Retina (tissue), 1 donor: ENCODE measurements at regions not wholly inside any gene's neighbourhood (a gene's known extent, or its start where the extent isn't known, plus 50 kb on each side); places are given as distances from the start of the nearest gene placed in this dataset.

Experiments
- DNase-seq: peaks from one replicate; pipeline ENCODE4 v3.0.0-alpha.2; 2016

DNA sequence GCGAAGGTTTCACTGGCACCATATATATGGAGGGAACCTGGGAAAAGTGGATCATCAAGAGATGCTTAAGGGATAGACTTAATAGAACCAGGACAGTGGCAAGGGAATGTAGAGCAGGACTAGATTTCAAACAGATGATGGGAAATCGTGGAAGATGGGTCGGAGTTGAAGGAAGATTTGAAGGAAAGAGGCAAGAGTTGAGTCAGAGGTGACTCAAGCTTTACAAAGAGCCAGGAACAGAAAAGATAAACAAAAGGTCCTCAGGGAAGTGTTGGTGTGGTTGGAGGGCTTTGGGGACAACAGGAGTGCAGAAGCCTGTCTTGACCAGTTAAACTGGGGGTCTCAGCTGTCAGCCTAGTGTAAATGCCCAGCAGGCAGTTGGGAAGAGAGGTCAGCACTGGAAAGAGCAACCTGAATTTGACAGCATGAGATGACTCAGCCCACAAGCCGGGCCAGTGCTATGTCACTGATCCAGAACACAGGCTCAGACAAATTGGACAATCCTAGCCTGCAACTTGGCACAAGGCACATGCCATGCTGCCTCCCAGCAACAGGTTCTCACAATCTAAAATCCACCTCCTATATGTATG, 230.5 kb downstream of the IDS start:
- DNase-seq: no peak

DNA sequence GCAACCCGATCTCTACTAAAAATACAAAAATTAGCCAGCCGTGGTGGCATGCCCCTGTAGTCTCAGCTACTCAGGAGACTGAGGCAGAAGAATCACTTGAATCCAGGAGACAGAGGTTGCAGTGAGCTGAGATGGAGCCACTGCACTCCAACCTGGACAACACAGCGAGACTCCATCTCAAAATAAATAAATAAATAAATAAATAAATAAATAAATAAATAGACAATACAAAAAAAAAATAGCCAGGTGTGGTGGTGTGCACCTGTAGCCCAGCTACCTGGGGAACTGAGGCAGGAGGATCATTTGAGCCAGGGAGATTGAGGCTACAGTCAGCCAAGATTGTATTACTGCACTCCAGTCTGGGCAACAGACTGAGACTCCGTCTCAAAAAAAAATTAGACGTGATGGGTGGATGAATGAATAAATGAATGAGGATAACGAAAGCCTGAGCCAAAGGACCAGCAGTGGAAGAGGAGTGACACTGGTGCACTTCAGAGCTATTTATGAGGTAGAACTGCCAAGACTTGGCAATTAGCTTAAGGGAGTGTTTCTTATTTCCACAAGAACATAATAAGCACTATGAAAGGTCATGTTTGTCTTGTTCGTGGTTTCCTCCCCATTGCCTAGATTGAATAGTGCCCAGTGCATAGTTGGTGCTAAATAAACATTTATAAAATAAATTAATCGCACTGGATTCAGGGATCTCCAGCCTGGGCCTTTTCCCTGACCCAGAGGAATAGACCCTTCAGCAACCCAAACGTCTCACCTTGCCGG, 232.2 kb downstream of the IDS start:
- DNase-seq: no peak

DNA sequence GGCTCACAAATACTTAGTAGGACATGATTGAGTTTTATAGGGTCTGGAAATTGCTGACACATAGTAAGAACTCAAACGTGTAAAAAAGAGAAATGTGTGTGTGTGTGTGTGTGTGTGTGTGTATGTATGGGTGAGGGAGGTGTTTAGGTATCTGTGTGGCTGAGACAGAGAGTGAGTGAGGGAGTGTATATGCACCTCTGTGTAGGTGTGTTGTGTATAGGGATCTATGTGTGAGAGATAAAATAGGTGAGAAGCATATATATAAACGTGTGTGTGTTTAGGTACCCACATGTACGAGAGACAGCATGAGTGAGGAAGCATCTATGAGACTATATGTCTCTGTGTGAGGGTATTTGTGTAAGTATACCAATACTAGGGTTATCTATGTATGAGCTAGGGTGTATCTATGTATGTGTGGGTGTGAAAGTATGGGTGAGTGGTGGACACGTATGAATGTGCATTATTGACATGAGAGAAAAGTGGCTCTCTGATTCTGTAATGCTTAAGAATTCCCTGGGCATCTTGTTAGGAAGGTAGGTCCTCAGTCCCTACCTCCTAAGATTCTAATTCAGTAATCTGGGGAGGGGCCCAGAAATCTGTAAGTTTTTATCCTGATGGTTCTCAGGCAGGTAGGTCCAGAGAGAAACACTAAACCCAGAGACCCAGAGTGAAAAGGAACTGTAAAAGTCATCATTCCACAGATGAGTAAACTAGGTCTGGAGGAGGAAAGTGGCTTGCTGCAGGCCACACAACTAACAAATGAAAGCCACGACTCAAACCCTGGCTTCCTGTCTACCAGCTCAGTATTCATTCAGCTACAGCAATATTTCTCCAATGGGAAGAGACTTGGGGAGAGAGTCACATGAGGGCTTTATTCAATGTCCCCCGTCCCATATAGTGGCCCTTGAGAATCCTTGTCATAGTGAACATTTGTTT, 237.0 kb downstream of the IDS start:
- no peak for DNase-seq

- DNase-seq: no peak
These were observed 243.0 kb downstream of the IDS start for GRCh38 chrX:149262086-149262485.

DNA sequence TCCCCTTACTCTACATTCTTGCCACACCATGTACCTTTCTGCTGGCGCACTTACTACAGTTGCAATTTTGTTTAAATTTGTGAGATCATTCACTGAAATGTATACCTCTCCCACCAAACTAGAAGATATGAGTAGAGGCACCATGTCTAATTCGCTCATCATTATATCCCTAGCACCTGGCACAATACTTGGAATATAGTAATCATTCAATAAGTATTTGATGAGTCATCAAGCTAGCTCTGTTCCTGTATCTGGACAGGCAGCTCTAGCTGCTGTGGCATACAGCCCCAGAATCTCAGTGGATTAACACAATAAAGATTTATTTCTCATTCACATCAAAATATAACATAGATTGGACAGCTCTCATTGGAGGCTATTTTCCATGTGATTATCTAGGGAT, 245.9 kb downstream of the IDS start:
- no peak for DNase-seq

DNA sequence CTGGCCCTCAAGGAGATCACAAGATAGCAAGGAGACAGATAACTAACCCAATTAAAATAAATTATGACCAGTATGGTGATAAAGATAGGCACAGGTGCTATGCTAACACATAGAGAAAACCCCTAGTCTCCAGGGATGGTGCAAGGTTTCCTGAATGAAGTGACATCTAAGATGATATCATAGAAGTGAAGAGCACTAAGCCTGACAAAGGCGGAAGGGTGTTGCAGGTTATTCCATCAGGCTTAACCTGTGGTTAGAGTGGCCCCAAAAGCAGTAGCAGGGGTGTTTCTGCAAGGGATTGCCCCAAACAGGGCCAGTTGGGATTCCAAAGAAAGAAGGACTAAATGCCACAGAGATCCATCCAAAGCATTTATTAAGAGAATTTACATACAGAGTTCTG, 249.2 kb downstream of the IDS start:
- DNase-seq: no peak

- no peak for DNase-seq
These were observed 257.0 kb downstream of the IDS start for GRCh38 chrX:149248073-149248625.

DNA sequence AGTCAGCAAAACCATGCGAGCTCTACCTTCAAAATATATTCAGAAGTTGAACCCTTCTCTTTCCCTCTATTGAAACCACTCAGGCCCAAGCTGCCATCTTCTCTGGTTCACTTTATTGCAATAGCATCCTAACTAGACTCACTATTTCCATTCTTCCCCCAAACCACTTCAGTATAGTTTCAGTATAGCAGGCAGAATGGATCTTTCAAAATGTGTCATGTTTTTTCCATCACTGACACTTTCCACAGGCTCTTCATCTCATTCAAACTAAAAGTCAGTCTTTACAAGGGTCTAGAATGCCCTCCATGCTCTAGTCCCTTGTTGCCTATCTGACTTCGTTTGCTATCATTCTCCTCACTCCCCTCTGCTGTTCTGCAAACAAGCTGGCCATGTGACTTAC, 274.4 kb downstream of the IDS start:
- DNase-seq: no peak

DNA sequence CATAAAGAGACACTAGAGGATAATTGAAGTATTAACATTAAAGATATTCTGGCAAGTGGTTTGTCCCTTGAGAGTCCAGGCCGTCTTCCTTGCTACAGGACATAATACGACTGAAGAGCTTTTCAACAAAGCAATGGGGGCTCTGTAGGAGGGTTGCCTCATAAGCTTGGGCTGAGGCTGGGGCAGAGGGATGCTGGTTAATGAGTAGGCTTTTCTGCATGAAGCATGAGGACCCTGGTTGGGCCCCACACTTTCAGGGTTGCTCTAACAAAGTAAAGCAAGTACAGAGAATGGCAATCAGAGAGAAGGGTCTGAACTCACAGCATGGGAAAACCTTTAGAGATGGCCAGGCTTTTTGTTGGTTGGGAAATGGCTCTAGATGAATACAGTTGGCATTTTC, 281.3 kb downstream of the IDS start:
- DNase-seq: peak; percentile 3

DNA sequence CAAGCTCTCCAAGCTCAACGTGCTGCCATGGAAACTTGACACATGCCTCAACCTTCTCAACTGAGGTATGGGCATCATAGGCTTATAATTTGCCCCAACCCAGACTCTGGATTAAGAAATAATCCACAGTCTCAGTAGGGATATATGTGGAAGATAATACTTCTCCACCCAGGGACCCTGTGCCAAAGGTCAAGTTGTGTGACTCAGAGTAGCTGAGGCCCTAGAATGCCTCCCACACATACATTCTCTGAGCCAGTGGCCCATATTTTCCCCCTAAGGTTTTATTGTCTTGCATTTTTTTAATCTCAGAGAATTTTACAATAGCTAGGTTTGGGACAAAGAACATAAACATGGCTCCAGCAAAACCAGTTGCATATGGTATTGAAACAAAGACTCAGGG, 283.1 kb downstream of the IDS start:
- no peak for DNase-seq

DNA sequence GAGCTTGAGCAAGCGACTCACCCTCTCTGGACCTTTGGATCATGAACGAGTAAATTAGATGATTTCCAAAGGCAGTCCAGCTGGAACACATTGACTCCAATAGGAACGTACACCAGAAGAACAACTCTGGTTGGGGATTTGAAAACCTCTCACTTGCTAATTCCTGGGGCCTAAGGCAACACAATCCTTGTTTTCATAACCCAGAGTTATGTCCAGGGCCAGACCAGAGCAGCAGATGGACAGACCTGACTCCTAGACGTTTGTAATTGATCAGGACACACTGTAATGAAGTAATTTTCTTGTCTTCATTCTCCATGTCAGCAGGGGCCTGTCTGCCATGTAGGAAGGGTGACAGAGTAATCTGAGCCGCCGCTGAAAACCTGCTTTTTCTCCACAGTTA, 283.9 kb downstream of the IDS start:
- DNase-seq: no peak

DNA sequence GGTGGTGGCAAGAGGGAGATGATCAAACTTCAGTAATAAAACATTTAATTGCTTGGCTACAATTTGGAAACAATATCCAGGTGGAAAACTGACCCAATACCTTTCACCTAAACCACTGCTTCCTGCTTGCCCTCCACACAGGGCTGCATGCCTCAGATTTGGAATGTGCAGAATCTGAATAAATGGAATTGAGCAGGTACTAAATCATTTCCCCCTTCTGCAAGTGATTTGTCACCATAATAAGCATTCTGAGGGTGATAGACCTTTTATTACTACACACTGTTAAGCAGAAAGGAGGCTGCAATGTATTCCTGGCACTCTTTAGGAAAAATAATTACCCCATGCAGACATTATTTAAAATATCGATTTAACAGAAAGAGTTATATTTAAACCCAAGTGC, 291.8 kb downstream of the IDS start:
- no peak for DNase-seq

DNA sequence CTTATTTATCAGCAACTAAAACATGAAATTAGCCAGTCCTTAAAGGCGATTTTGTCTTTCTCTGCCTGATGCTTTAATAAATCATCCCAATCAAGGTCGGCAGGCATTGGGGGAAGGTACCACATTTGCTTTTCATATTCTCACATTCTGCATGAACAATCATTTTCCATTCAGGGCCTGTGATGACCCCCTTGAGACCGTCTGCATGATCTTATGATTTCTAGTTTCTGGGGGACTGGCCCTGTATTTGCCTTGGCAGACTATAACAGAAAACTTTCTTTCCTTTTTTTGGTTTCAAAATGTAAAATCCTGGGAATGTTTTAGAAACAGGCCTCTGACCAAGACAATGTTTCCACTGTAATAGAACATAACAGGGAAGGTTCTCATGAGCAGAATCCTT, 296.8 kb downstream of the IDS start:
- DNase-seq: no peak

GRCh38 chrX:149207518-149207917, 297.6 kb downstream of the IDS start:
- no peak for DNase-seq

DNA sequence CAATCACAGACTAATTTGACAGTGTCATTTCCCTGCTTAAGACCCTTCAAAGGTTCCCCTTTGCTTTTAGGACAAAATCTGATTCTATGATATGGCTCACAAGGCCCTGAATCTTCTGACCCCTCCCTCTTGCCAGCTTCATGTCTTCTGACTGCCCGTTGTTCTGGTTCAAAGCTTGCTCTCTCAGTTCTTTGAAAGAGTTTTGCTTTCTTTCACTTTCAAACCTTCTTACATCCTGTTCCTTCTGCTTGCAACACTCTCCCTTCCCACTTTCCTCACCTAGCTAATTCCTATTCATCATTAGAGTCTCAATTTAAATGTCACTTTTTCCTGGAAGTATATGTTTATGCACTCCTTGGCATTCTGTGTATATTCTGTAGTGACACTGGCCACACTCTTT, 299.2 kb downstream of the IDS start:
- no peak for DNase-seq

DNA sequence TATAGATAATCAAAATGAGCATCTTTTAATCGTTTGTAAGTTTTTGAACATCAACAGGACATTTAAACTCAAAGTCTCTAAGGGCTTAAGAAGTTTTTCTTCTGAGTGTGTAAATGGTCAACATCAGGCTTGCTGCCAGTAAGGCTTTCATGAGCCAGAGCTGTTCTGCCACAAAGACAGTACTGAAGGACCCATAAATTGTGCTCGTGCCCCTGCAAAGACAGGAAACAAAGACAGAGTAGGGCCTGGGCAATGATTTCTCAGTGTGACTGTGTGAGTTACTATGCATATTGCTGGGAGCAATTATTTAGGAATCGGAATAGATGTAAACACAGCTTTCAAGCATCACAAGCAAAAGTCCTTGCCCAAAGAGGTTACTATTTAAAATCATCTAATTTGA, 300.0 kb downstream of the IDS start:
- no peak for DNase-seq

DNA sequence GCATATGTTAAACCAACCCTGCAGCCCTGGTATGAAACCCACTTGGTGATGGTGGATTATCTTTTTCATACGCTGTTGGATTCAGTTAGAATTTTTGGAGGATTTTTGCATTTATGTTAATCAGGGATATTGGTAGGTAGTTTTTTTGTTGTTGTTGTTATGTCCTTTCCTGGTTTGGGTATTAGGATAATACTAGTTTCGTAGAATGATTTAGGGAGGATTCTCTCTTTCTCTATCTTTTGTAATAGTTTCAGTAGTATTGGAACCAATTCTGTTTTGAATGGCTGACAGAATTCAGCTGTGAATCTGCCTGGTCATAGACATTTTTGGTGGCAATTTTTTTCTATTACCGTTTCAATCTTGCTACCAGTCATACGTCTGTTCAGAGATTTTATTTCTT, 305.4 kb downstream of the IDS start:
- no peak for DNase-seq

GRCh38 chrX:149198980-149199732, 305.9 kb downstream of the IDS start:
- no peak for DNase-seq

DNA sequence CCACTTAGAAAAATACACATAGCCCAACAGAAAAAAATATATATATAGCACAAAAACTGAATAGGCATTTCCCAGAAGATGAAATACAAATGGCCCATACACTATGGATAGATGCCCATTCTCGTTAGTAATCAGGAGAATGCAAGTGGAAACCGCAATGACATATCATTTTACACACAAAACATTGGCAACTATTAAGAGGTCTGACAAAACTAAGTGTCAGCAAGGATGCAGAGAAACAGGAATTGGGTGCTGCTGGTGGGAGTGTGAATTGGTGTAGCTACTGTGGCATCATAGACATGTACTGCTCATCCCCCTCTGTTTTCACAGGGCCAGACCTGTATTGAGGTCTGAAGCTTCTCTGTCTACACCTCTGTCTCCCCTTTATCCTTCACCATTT, 320.0 kb downstream of the IDS start:
- DNase-seq: no peak

- no peak for DNase-seq
These were observed 343.5 kb downstream of the IDS start for GRCh38 chrX:149161435-149162088.

- DNase-seq: no peak
These were observed 347.1 kb downstream of the IDS start for GRCh38 chrX:149157976-149158375.

DNA sequence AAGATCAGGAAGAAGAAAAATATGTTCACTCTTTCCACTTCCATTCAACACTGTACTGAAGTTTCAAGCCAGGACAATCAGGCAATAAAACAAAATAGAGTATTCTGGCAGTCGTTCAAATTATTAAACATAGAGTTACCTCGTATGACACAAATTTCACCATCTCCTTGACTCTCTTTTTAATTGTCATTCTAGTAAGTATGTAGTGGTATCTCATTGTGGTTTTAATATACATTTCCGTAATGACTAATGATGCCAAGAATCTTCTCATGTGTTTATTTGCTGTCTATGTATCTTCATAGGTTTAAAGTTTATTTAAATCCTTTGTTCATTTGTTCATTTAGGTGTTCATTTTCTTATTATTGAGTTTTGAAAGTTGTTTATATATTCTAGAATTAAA, 352.2 kb downstream of the IDS start:
- DNase-seq: no peak
